Caco-2 (cell line): ENCODE measurements at regions not wholly inside any gene's neighbourhood (a gene's known extent, or its start where the extent isn't known, plus 50 kb on each side); places are given as distances from the start of the nearest gene placed in this dataset.

Experiments used
- BruUV-seq: library from RNA; stranded (reverse); fragments of 400-500 nt; replicated peaks from 2 replicates; lab custom pipeline; 2021; lab: Mats Ljungman, UMichigan
- CTCF ChIA-PET: fragments of 300-600 bp; sonication (Branson Sonifier 250); formaldehyde crosslinking; loops from one replicate; lab custom pipeline; 2022; ENCODE audit warnings: antibody characterized with exemption; lab: Charles Lee
- POLR2A ChIA-PET: fragments of 300-600 bp; sonication (Branson Sonifier 250); formaldehyde crosslinking; loops from one replicate; lab custom pipeline; 2022; ENCODE audit warnings: antibody characterized with exemption; lab: Charles Lee
- DNase-seq, 2 experiments: peaks; one replicate each; pipeline versions ENCODE4 v3.0.0 to v3.0.0-alpha.2; 2020 to 2022
- H3K27me3 ChIP-seq: replicated peaks from 2 replicates; pipeline ENCODE4 v1.6.0; 2011; ENCODE audit warnings: low read length; ENCODE audit not compliant: control insufficient read depth, insufficient read depth
- H3K36me3 ChIP-seq: 2 replicates; pipeline ENCODE4 v1.5.1; 2011; ENCODE audit warnings: low read length; ENCODE audit not compliant: control insufficient read depth, insufficient read depth
- H3K4me1 ChIP-seq: fragments of 250-450 bp; sonication (Bioruptor Pico); 2 replicates; pipeline ENCODE4 v1.5.1; 2020; ENCODE audit warnings: mild to moderate bottlenecking
- H3K4me3 ChIP-seq: 2 replicates; pipeline ENCODE4 v1.5.1; 2011; ENCODE audit warnings: low read depth, mild to moderate bottlenecking, control low read depth, low read length
- H3K9me3 ChIP-seq: fragments of 250-450 bp; sonication (Bioruptor Pico); 2 replicates; pipeline ENCODE4 v1.5.1; 2020; ENCODE audit warnings: mild to moderate bottlenecking, moderate library complexity
- H3K27ac Mint-ChIP-seq: one replicate; pipeline ENCODE4 v1.8.0; 2022; ENCODE audit warnings: mixed read lengths; ENCODE audit not compliant: unreplicated experiment
- H3K27me3 Mint-ChIP-seq: one replicate; pipeline ENCODE4 v1.8.0; 2022; ENCODE audit warnings: mixed read lengths; ENCODE audit not compliant: insufficient read depth, unreplicated experiment
- H3K36me3 Mint-ChIP-seq: one replicate; pipeline ENCODE4 v1.8.0; 2022; ENCODE audit warnings: mild to moderate bottlenecking, mixed read lengths; ENCODE audit not compliant: insufficient read depth, unreplicated experiment
- H3K4me1 Mint-ChIP-seq: one replicate; pipeline ENCODE4 v1.8.0; 2022; ENCODE audit warnings: low read depth, mixed read lengths; ENCODE audit not compliant: unreplicated experiment
- H3K4me3 Mint-ChIP-seq: one replicate; pipeline ENCODE4 v1.8.0; 2022; ENCODE audit warnings: mild to moderate bottlenecking, moderate library complexity, mixed read lengths; ENCODE audit not compliant: unreplicated experiment
- H3K9me3 Mint-ChIP-seq: one replicate; pipeline ENCODE4 v1.8.0; 2022; ENCODE audit warnings: mixed read lengths; ENCODE audit not compliant: unreplicated experiment
- intact Hi-C: fragments of 100-400 bp; cut with micrococcal nuclease; formaldehyde crosslinking; loops from one replicate; pipeline ENCODE4 v1.10.0; 2022; ENCODE audit not compliant: unreplicated experiment
- TF ChIP-seq, protein P1 (sequence below), 2 experiments: fragments of 200-600 bp in 1 of 2; IDR thresholded peaks; 1 replicate in 1 of 2; 2 replicates in 1 of 2; pipeline versions ENCODE4 v1.5.1 to v1.8.0; 2011 to 2022; ENCODE audit warnings: antibody characterized with exemption in 1 of 2, control low read depth in 1 of 2, inconsistent platforms in 1 of 2, low read depth in 1 of 2, low read length in 1 of 2, mild to moderate bottlenecking in 1 of 2, moderate library complexity in 1 of 2; ENCODE audit not compliant: insufficient read depth in 1 of 2, severe bottlenecking in 1 of 2, unreplicated experiment in 1 of 2

- BruUV-seq = no TSS peak
- CTCF ChIA-PET = no interaction called here
- no peak overlapping the region for H3K27ac Mint-ChIP-seq
- intact Hi-C loops = no loop called here
- DNase-seq = no peak
- TF ChIP-seq, protein P1, sequence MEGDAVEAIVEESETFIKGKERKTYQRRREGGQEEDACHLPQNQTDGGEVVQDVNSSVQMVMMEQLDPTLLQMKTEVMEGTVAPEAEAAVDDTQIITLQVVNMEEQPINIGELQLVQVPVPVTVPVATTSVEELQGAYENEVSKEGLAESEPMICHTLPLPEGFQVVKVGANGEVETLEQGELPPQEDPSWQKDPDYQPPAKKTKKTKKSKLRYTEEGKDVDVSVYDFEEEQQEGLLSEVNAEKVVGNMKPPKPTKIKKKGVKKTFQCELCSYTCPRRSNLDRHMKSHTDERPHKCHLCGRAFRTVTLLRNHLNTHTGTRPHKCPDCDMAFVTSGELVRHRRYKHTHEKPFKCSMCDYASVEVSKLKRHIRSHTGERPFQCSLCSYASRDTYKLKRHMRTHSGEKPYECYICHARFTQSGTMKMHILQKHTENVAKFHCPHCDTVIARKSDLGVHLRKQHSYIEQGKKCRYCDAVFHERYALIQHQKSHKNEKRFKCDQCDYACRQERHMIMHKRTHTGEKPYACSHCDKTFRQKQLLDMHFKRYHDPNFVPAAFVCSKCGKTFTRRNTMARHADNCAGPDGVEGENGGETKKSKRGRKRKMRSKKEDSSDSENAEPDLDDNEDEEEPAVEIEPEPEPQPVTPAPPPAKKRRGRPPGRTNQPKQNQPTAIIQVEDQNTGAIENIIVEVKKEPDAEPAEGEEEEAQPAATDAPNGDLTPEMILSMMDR (IDR thresholded peaks at IDR 0.05; ENCODE audit: insufficient read depth in 1 of 2, low read depth in 1 of 2, low read length in 1 of 2, severe bottlenecking in 1 of 2, unreplicated experiment in 1 of 2) = no peak
- no peaks in the 10 kb centered on the region for H3K4me1 ChIP-seq
- H3K27me3 Mint-ChIP-seq = peaks cover 12% of the 10 kb centered on the region
- POLR2A ChIA-PET = no interaction called here
- no peaks in the 10 kb centered on the region for H3K4me1 Mint-ChIP-seq
- H3K9me3 ChIP-seq = no peaks in the 10 kb centered on the region
- no peak overlapping the region for H3K4me3 ChIP-seq
- no peaks in the 10 kb centered on the region for H3K9me3 Mint-ChIP-seq
- H3K36me3 ChIP-seq = no peaks in the 10 kb centered on the region
- no peaks in the 10 kb centered on the region for H3K27me3 ChIP-seq
- H3K4me3 Mint-ChIP-seq = no peak overlapping the region
- H3K36me3 Mint-ChIP-seq = no peaks in the 10 kb centered on the region
These were observed 388.4 kb upstream of the TEX13C start for GRCh38 chrX:124931241-124931640.

DNA sequence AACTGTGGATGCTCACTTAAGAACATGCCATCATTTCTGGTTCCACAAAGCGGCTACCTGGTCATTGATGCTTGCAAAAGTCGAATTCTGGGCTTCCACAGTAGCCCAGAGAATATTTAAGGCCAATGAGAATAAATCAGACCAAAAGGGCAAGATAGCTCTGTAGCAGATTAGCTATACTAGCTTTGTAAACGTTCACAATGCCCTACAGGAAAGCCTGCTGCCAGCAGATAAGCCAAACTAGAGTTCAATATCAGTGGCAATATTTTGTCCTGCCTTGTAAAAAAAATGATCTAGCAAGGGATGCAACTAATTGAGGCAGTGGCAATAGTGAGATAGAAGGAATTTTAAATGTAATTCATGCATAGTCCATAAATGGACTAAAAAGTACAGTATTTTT, 387.7 kb upstream of the TEX13C start:
- POLR2A ChIA-PET = no interaction called here
- H3K4me3 Mint-ChIP-seq = no peak overlapping the region
- intact Hi-C loops = no loop called here
- Histone ChIP-seq H3K27me3 (no peaks in the 10 kb centered on the region), H3K9me3 (no peaks in the 10 kb centered on the region), H3K36me3 (no peaks in the 10 kb centered on the region), H3K4me1 (no peaks in the 10 kb centered on the region), H3K4me3 (no peak overlapping the region)
- H3K4me1 Mint-ChIP-seq = no peaks in the 10 kb centered on the region
- TF ChIP-seq, protein P1 (IDR thresholded peaks at IDR 0.05; ENCODE audit: insufficient read depth in 1 of 2, low read depth in 1 of 2, low read length in 1 of 2, severe bottlenecking in 1 of 2, unreplicated experiment in 1 of 2) = no peak
- H3K27me3 Mint-ChIP-seq = peaks cover 13% of the 10 kb centered on the region
- no peaks in the 10 kb centered on the region for H3K36me3 Mint-ChIP-seq
- CTCF ChIA-PET = no interaction called here
- H3K27ac Mint-ChIP-seq = no peak overlapping the region
- BruUV-seq = no TSS peak
- no peaks in the 10 kb centered on the region for H3K9me3 Mint-ChIP-seq
- no peak for DNase-seq

DNA sequence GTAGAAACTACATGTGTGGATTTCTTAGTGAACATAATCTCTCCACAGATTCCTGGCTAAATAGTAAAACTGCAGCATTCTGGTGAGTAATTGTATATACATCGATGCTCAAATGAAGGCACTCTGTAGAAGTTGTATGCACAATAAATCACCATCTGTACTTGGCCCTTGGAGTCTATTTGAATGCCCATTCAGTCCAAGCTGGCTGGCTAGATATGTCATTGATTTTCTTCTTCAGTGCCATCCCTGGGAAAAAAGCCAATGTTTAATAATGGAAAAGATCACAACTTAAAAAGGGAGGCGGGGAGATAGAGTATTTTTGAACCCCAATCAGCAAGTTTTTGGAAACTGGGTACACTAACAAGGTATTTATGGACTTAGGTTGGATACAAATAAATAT, 381.0 kb upstream of the TEX13C start:
- H3K4me3 ChIP-seq = no peak overlapping the region
- POLR2A ChIA-PET = no interaction called here

More for the DNA sequence above, 381.0 kb upstream of the TEX13C start:
- no TSS peak for BruUV-seq
- Histone ChIP-seq H3K27me3 (no peaks in the 10 kb centered on the region), H3K9me3 (no peaks in the 10 kb centered on the region), H3K4me1 (no peaks in the 10 kb centered on the region), H3K36me3 (no peaks in the 10 kb centered on the region)
- Mint-ChIP-seq H3K36me3 (no peaks in the 10 kb centered on the region), H3K4me1 (no peaks in the 10 kb centered on the region), H3K27ac (no peak overlapping the region), H3K27me3 (peaks cover 4% of the 10 kb centered on the region), H3K9me3 (no peaks in the 10 kb centered on the region), H3K4me3 (no peak overlapping the region)
- intact Hi-C loops = no loop called here
- TF ChIP-seq, protein P1 (IDR thresholded peaks at IDR 0.05; ENCODE audit: insufficient read depth in 1 of 2, low read depth in 1 of 2, low read length in 1 of 2, severe bottlenecking in 1 of 2, unreplicated experiment in 1 of 2) = no peak
- CTCF ChIA-PET = no interaction called here
- DNase-seq = no peak
